A673 (cell line): ENCODE measurements at regions not wholly inside any gene's neighbourhood (a gene's known extent, or its start where the extent isn't known, plus 50 kb on each side); places are given as distances from the start of the nearest gene placed in this dataset.

Source experiments
- BruUV-seq: library from RNA; stranded (reverse); fragments of 400-500 nt; replicated peaks from 2 replicates; lab custom pipeline; 2021; lab: Mats Ljungman, UMichigan
- CTCF ChIA-PET: fragments of 300-600 bp; sonication (Branson Sonifier 250); formaldehyde crosslinking; loops from one replicate; lab custom pipeline; 2022; ENCODE audit warnings: antibody characterized with exemption; lab: Charles Lee
- POLR2A ChIA-PET: fragments of 300-600 bp; sonication (Branson Sonifier 250); formaldehyde crosslinking; loops from one replicate; lab custom pipeline; 2022; ENCODE audit warnings: antibody characterized with exemption; ENCODE audit not compliant: low non-redundant PET; lab: Charles Lee
- DNase-seq: peaks from one replicate; pipeline ENCODE4 v3.0.0-alpha.2; 2015; ENCODE audit warnings: low spot score
- H3K27ac ChIP-seq: fragments of 200-600 bp; sonication (generic); 2 replicates; pipeline ENCODE4 v1.5.1; 2016; ENCODE audit warnings: mixed run types, low read depth, mild to moderate bottlenecking, mixed read lengths, antibody characterized with exemption, low read length; ENCODE audit not compliant: poor library complexity, severe bottlenecking
- H3K27me3 ChIP-seq: fragments of 200-600 bp; sonication (generic); replicated peaks from 2 replicates; pipeline ENCODE4 v1.6.1; 2017; ENCODE audit warnings: mixed run types, low read depth, mild to moderate bottlenecking, mixed read lengths, antibody characterized with exemption, low read length; ENCODE audit not compliant: insufficient read depth, poor library complexity
- H3K36me3 ChIP-seq: fragments of 200-600 bp; sonication (generic); 2 replicates; pipeline ENCODE4 v1.6.1; 2016; ENCODE audit warnings: mixed run types, mild to moderate bottlenecking, mixed read lengths, antibody characterized with exemption, low read length; ENCODE audit not compliant: insufficient read depth, poor library complexity, severe bottlenecking
- H3K4me1 ChIP-seq: fragments of 200-600 bp; sonication (generic); 2 replicates; pipeline ENCODE4 v1.6.1; 2017; ENCODE audit warnings: mixed run types, mild to moderate bottlenecking, mixed read lengths, antibody characterized with exemption, low read length; ENCODE audit not compliant: insufficient read depth, poor library complexity, severe bottlenecking
- H3K4me3 ChIP-seq: fragments of 200-600 bp; sonication (generic); 2 replicates; pipeline ENCODE4 v1.5.1; 2016; ENCODE audit warnings: low read depth, mixed run types, mild to moderate bottlenecking, mixed read lengths, low read length; ENCODE audit not compliant: poor library complexity, severe bottlenecking
- H3K9me3 ChIP-seq: fragments of 200-600 bp; sonication (generic); 2 replicates; pipeline ENCODE4 v1.6.1; 2016; ENCODE audit warnings: mixed run types, low read depth, mild to moderate bottlenecking, mixed read lengths, antibody characterized with exemption, low read length; ENCODE audit not compliant: poor library complexity, severe bottlenecking
- EZH2 ChIP-seq: fragments of 200-600 bp; sonication (generic); IDR thresholded peaks from 2 replicates; pipeline ENCODE4 v1.6.1; 2017; ENCODE audit warnings: borderline replicate concordance, low read depth, mild to moderate bottlenecking, mixed read lengths, antibody characterized with exemption, low read length; ENCODE audit not compliant: poor library complexity, severe bottlenecking
- intact Hi-C: fragments of 100-400 bp; cut with micrococcal nuclease; formaldehyde crosslinking; loops from one replicate; pipeline ENCODE4 v1.10.0; 2022; ENCODE audit not compliant: unreplicated experiment
- TF ChIP-seq, protein P1 (sequence below): fragments of 300-800, 200-600 bp; sonication (generic); conservative IDR thresholded peaks from 2 replicates; pipeline ENCODE4 v1.5.1; 2017; ENCODE audit warnings: low read depth, mild to moderate bottlenecking, antibody characterized with exemption, low read length, moderate library complexity, mixed read lengths

DNA sequence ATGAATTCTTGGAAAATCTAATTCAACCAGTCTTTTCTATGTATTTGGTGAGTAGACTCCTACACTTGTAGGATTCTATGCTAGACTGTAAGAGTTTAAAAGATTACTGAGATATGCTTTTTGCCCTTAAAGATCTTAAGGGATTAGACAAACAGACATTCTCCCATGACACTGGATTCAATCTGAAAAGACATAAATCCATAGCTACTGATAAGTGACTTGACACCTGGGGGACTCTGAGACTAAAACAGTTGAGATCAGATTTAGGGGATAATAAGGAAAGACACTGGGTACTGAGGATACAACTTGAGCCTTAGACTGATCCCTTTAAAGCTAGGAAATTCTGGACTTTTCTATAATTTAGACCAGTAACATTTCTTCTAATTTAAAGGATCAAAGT, 1233.4 kb downstream of the XPNPEP1 start:
- no peak overlapping the region for H3K27ac ChIP-seq
- TF ChIP-seq, protein P1, sequence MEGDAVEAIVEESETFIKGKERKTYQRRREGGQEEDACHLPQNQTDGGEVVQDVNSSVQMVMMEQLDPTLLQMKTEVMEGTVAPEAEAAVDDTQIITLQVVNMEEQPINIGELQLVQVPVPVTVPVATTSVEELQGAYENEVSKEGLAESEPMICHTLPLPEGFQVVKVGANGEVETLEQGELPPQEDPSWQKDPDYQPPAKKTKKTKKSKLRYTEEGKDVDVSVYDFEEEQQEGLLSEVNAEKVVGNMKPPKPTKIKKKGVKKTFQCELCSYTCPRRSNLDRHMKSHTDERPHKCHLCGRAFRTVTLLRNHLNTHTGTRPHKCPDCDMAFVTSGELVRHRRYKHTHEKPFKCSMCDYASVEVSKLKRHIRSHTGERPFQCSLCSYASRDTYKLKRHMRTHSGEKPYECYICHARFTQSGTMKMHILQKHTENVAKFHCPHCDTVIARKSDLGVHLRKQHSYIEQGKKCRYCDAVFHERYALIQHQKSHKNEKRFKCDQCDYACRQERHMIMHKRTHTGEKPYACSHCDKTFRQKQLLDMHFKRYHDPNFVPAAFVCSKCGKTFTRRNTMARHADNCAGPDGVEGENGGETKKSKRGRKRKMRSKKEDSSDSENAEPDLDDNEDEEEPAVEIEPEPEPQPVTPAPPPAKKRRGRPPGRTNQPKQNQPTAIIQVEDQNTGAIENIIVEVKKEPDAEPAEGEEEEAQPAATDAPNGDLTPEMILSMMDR = no peak
- no peak for TF ChIP-seq EZH2
- H3K4me1 ChIP-seq = no peaks in the 10 kb centered on the region
- no peaks in the 10 kb centered on the region for H3K9me3 ChIP-seq
- intact Hi-C loops = no loop called here
- no TSS peak for BruUV-seq
- ChIA-PET CTCF (no interaction called here), POLR2A (no interaction called here)
- H3K36me3 ChIP-seq = no peaks in the 10 kb centered on the region
- H3K27me3 ChIP-seq = no peaks in the 10 kb centered on the region
- no peak overlapping the region for H3K4me3 ChIP-seq
- no peak for DNase-seq

DNA sequence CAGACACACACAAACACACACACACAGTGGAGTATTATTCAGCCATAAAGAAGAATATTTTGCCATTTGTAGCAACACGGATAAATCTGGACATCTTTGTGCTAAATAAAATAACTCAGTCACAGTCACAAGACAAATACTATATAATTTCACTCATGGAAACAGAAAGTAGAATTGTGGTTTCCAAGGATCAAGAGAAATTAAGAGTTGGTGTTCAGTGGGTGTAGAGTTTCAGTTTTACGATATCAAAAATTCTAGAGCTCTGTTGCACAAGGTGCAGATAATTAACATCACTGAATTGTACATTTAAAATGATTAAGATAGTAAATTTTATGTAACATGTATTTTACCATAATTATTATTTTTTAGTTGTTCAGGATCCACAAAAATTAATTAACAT, 1235.0 kb downstream of the XPNPEP1 start:
- BruUV-seq = no TSS peak
- H3K4me1 ChIP-seq = no peaks in the 10 kb centered on the region
- H3K36me3 ChIP-seq = no peaks in the 10 kb centered on the region
- TF ChIP-seq EZH2 = no peak
- TF ChIP-seq, protein P1 = no peak
- no peak overlapping the region for H3K4me3 ChIP-seq
- H3K27me3 ChIP-seq = no peaks in the 10 kb centered on the region
- POLR2A ChIA-PET = no interaction called here
- no peak for DNase-seq
- H3K9me3 ChIP-seq = no peaks in the 10 kb centered on the region
- intact Hi-C loops = no loop called here
- CTCF ChIA-PET = no interaction called here
- H3K27ac ChIP-seq = no peak overlapping the region

DNA sequence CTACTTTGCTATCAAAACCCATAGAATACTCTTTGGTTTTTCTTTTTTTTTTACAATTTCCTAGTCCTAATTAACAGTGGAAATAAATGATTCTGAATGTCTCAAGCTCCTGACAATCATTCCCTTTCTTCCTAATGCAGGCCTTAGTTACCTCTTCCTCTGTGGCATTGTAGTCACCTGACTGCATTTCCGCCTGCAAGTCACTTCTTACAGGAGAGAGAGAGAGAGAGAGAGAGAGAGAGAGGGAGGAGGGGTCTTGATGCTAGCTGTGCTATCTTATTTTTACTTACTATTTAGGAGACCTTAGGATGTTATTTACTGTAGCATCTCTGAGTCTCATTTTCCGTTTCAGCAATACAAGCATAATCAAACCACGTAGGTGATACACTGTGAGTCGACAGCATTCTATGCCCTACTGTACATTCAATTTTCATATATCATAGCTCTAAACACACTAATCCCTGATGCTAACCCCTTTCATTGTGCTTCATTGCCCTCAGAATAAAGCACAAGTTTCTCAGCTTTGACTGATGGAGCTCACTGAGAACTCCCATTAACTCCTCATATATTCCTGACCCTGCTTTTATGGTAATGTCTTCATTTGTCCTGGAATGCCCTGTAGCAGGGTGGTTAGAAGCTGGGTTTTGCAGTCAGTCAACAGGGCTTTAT, 1237.3 kb downstream of the XPNPEP1 start:
- ChIA-PET POLR2A (no interaction called here), CTCF (no interaction called here)
- H3K4me1 ChIP-seq = no peaks in the 10 kb centered on the region
- H3K9me3 ChIP-seq = no peaks in the 10 kb centered on the region
- TF ChIP-seq, protein P1 = no peak
- TF ChIP-seq EZH2 = no peak
- H3K4me3 ChIP-seq = no peak overlapping the region
- no peak overlapping the region for H3K27ac ChIP-seq
- intact Hi-C loops = no loop called here
- no TSS peak for BruUV-seq
- no peaks in the 10 kb centered on the region for H3K36me3 ChIP-seq
- no peak for DNase-seq
- H3K27me3 ChIP-seq = no peaks in the 10 kb centered on the region
